22Rv1 (cell line): ENCODE measurements at regions not wholly inside any gene's neighbourhood (a gene's known extent, or its start where the extent isn't known, plus 50 kb on each side); places are given as distances from the start of the nearest gene placed in this dataset.

Experiments used
- ZFX ChIP-seq: fragments of 450-650 bp; IDR thresholded peaks from 2 replicates; pipeline ENCODE4 v1.6.1; 2017; ENCODE audit warnings: antibody characterized with exemption, borderline replicate concordance
- TF ChIP-seq, protein P1 (sequence below): fragments of 450-650 bp; IDR thresholded peaks from 2 replicates; pipeline ENCODE4 v1.5.1; 2017; ENCODE audit warnings: mild to moderate bottlenecking

DNA sequence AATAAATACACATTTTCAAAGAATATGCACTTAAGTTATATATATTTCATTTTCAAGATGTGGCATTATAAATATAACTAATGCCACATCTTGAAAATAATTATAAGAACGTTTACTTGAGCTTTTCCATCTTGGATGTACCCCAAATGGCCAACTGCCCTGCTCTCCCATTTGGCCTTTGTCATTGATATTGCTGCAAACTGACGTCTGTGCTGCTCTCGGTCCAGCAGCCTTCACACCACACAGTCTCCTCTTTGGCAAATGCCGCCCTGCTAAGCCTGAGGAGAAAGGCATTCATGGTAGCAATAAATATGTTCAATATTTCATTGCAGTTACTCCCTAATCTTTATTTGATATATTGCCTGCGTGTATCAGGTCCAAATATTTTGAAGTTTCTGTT, 384.6 kb upstream of the ADARB2 start:
- TF ChIP-seq, protein P1, sequence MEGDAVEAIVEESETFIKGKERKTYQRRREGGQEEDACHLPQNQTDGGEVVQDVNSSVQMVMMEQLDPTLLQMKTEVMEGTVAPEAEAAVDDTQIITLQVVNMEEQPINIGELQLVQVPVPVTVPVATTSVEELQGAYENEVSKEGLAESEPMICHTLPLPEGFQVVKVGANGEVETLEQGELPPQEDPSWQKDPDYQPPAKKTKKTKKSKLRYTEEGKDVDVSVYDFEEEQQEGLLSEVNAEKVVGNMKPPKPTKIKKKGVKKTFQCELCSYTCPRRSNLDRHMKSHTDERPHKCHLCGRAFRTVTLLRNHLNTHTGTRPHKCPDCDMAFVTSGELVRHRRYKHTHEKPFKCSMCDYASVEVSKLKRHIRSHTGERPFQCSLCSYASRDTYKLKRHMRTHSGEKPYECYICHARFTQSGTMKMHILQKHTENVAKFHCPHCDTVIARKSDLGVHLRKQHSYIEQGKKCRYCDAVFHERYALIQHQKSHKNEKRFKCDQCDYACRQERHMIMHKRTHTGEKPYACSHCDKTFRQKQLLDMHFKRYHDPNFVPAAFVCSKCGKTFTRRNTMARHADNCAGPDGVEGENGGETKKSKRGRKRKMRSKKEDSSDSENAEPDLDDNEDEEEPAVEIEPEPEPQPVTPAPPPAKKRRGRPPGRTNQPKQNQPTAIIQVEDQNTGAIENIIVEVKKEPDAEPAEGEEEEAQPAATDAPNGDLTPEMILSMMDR, result no peak
- TF ChIP-seq ZFX, result no peak
